HG03108 (cell line): ENCODE measurements at regions not wholly inside any gene's neighbourhood (a gene's known extent, or its start where the extent isn't known, plus 50 kb on each side); places are given as distances from the start of the nearest gene placed in this dataset.
"Not testable (repeated sequence)": the region's sequence is repeated elsewhere in the genome, so short reads cannot be mapped to it uniquely, and the experiment has no call there.

Experiments used
- ATAC-seq: cut with Tn5 transposase; IDR thresholded peaks from one replicate; pipeline ENCODE4 v1.9.1; 2021; ENCODE audit warnings: moderate library complexity; ENCODE audit not compliant: unreplicated experiment

DNA sequence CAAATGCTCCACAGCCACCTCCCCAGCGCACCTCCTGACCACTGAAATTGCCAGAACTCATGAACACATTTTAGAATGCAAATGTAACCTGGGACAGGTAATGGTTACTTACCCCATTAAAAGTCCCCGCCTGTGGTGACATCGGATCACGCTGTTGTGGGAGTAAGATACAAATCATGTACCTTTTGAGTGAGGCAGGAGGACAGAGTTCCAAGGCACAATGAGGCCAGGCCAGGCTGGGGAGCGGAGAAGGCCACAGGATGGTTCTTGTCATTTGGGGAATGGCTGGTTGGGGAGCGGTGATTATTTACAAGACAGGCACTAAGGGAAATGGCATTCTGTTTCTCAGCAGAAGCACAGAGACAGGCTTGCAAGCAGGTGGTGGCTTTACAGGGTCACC is 490.0 kb downstream of the EDEM1 start:
- no peak for ATAC-seq

GRCh38 chr3:5678248-5678647 is 490.7 kb downstream of the EDEM1 start:
- no peak for ATAC-seq

DNA sequence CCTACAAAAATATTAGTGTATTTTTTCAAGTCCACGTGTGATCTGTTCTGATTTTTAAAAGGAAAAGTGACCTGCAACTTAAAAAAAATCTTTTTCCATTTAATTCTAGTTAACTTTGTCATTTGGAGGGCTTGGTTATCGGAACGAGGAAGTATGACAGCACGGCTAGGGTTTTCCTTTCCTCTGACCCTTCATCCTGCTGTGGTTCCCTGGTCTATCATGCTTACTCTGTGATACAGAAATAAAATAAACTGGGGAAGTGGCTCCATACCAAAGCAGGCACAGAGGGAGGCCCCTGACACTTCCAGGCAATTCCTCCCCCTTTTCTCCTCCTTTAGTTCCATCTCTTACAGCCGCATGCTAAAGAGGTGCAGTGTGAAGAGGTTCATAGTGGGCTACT is 491.3 kb downstream of the EDEM1 start:
- ATAC-seq: no peak

DNA sequence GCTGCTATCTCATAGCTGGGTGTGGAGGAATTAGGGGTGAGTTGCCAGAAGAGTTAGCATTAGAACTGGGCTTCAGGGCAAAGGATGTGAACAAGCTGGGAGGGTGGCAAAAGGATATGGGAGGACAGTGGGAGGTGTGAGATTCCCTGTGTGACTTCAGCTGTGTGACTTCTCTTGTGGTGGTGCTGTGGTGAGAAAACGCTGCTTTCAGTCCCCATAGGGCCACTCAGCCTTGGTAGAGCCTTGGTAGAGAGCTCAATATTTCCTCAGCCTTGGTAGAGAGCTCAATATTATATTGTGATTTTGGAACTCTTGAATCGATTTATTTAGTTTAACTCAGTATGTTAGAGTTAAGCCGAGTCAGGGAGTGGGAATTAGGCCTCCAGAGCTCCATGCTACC is 499.7 kb downstream of the EDEM1 start:
- no peak for ATAC-seq

DNA sequence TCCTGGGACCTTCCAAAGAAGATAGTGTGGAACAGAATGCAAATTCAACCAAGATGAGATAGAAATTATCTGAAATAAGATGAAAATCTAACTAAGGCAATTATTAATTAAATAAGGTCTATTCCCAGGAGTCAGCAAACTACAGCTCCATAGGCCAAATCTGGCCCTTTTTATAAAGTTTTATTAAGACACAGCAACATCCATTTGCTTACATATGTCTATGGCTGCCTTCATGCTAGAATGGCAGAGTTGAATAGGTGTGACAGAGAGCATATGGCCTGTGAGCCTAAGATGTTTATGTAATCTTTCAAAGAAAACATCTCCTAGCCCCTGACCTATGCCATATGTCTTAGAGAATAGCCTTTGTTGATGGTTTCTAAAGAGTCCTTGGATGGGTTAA is 503.0 kb downstream of the EDEM1 start:
- no peak for ATAC-seq

DNA sequence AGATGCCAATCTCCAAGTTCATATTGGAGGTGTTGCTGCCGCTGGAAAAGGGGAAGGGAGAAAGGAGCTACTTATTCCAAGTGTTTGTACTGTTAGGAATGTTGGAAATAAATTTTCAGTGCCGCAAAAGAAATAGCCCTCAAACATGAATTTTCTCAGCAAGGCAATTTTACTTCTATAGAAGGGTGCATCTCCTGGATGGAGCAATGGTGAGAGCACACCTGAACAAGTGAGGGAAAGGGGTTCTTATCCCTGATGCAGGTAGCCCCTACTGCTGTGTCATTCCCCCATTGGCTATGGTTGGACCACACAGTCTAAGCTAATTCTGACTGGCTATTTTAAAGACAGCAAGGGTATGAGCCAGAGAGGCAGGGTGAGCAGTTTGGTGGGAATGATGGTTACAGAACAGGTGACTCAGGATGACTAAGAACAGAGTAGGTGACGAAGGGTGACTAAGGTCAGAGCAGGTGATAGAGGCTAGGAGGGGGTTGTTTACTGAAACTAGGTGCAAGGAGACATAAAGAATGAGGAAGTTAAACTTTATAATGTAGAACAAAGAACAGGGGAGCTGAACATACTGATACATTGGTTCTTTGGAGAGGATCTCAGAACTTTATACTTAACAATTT is 503.5 kb downstream of the EDEM1 start:
- no peak for ATAC-seq

DNA sequence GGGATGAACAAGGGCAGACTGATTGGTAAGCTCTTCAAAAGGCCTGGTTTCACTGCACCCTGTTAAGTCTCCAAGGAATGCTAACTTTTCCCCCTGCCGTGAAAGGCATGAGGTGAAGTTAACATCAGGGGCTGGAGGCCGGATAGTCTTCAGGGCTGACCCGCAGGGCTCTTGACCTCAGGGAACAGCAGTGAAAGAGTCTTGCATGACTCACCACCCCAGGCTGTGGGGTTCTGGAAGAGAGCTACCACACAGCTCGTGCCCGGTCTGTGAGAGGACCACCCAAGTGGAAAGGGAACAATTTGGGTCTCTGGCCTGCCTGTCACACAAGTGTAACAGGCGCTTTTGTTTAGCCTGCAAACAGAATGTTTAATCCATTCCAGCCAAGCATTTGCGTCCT is 504.9 kb downstream of the EDEM1 start:
- no peak for ATAC-seq

DNA sequence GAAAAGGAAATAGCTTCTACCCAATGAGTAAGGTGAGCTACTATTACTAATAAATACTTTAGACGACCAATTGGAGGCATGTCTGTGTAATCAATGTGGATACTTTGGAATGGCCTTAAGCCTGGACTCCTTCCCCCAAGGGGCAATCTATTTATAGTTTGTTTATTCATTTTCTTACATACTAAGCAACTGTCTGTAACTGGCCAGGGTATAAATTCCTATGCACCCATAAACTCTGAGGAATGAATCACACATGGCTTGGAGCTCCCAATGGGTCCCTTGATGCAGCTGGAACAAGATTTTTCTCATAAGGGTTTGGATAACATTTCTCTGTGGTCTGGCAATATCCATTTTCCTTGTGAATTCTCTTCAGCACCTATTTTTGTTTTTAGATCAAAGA is 506.8 kb downstream of the EDEM1 start:
- no peak for ATAC-seq

- ATAC-seq: no peak
These were observed 511.3 kb downstream of the EDEM1 start for GRCh38 chr3:5698851-5699250.

DNA sequence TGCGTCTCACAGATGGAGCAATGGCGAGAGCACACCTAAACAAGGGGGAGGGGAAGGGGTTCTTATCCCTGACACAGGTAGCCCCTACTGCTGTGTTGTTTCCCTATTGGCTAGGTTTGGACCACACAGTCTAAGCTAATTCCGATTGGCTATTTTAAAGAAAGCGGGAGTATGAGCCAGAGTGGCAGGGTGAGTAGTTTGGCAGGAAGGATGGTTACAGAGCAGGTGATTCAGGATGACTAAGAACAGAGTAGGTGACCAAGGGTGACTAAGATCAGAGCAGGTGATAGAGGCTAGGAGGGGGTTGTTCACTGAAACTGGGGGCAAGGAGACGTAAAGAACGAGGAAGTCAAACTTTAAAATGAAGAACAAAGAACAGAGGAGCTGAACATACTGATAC is 511.8 kb downstream of the EDEM1 start:
- ATAC-seq: no peak

DNA sequence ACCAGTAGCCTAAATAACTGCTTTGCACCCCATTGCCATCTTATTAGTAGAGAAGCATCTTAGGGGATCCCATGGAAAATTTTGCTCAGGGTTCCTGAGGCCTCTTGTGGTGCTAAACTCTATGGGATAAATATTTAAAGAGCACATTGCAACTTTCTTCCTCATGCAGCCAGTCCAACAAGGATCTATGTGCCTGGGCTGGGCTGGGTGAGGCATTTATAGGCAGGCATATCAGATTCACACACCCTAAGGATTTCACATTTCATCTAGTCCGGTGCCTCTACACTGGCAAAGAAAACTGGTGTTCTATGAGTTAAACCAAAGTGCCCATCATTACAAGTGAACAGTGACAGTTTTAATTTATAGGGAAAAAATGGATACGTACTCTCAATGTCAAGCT is 512.3 kb downstream of the EDEM1 start:
- ATAC-seq: no peak

- ATAC-seq: not testable (repeated sequence)
These were observed 513.5 kb downstream of the EDEM1 start for GRCh38 chr3:5701005-5701404.

DNA sequence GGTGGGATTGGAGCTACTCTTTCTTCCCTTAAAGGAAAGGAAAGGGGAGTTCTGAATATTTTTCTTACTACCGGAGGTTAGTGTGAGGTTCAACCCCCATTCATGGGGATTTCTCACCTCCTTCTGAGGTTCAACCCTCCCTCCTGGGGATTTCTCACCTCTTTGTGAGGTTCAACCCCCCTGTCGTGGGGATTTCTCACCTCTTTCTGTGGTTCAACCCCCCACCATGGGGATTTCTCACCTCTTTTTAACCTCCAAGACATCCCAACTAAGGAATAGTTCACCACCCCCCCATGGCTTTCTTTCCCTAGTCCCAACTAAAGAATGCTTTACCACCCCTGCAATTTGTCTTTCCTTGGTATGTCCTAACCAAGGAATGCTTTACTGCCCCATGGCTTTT is 520.3 kb downstream of the EDEM1 start:
- ATAC-seq: no peak

DNA sequence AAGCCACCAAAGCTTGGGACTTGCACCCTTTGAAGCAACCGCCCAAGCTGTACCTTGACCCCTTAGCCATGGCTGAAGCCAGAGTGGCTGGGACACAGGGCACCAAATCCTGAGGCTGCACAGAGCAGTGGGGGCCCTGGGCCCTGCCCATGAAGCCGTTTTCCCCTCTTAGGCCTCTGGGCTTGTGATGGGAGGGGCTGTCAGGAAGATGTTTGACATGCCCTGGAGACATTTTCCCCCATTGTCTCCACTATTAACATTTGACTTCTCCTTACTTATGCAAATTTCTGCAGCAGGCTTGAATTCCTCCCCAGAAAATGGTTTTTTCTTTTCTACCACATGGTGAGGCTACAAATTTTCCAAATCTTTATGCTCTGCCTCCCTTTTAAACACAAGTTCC is 522.2 kb downstream of the EDEM1 start:
- no peak for ATAC-seq

GRCh38 chr3:5710718-5711117 is 523.2 kb downstream of the EDEM1 start:
- no peak for ATAC-seq

GRCh38 chr3:5717254-5717653 is 529.7 kb downstream of the EDEM1 start:
- ATAC-seq: no peak

DNA sequence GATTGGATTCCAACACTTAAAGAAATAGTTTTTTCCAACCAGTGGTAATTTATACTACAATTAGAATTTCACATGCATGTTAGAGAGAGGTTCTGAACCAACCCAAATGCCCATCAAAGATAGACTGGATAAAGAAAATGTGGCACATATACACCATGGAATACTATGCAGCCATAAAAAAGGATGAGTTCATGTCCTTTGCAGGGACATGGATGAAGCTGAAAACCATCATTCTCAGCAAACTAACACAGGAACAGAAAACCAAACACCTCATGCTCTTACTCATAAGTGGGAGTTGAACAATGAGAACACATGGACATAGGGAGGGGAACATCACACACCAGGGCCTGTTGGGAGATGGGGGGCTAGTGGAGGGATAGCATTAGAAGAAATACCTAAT is 532.2 kb downstream of the EDEM1 start:
- ATAC-seq: not testable (repeated sequence)

- ATAC-seq: no peak
These were observed 538.3 kb downstream of the EDEM1 start for GRCh38 chr3:5725801-5726200.

GRCh38 chr3:5726621-5727020 is 539.1 kb downstream of the EDEM1 start:
- no peak for ATAC-seq

DNA sequence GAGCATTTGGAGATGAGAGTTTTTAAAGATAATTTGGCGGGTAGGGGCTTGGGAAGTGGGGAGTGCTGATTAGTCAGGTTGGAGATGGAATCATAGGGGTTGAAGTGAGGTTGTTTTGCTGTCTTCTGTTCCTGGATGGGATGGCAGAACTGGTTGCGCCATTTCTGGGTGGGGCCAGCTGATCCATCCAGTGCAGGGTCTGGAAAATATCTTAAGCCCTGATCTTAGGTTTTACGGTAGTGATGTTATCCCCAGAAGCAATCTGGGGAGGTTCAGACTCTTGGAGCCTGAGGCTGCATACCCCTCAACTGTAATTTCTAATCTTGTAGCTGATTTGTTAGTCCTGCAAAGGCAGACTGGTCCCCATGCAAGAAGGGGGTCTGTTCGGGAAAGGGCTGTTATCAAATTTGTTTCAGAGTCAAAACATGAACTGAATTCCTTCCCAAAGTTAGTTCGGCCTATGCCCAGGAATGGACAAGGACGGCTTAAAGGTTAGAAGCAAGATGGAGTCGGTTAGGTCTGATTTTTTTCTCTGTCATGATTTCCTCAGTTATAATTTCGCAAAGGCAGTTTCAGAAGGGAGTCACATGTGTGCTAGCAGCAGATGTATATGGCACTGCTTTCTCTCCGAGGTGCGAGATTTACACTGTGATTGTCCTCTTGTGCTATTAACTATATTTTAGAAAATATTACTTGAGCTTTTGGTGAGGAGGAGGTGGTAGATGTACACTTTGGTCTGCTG is 540.4 kb downstream of the EDEM1 start:
- ATAC-seq: no peak

DNA sequence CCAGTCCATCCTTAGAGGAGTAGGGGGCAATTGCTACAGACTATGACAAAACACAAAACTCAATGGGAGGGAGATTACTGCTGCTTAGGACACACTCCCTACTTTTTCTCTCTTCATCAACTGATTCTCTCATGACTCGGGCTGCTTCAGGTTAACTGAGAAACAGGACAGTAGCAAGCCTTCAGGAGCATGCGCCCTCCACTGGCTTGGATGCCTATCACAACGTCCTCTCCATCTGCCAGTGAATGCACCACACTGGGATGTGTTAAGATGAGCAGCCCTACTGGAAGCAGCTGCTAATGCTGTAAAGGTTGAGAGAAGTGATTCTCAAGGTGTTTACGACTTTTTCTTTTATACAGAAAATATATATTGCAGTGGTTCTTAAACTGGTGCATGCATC is 542.3 kb downstream of the EDEM1 start:
- no peak for ATAC-seq

DNA sequence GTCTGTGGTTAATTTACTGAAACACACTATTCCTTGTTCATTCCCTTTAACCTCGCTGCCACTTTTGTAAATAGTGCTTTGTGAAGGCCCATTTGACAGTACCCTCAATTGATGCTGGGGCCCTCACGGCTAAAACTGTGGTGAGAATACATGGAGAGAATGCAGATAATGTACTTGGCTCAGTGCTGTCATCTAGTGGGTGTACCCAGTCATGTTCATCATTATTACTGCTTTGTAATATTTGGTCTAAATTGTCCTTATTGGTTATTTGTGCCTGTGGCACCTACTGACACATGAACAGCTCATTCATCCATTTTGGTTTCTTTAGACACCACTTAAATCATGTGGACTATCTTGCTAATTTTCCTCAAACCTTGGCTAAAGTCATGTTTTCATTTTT is 543.6 kb downstream of the EDEM1 start:
- no peak for ATAC-seq

- no peak for ATAC-seq
These were observed 544.6 kb downstream of the EDEM1 start for GRCh38 chr3:5732081-5732480.
